Left ventricle myocardium superior (tissue), 1 donor: ENCODE measurements at regions not wholly inside any gene's neighbourhood (a gene's known extent, or its start where the extent isn't known, plus 50 kb on each side); places are given as distances from the start of the nearest gene placed in this dataset.

Experiments
- ATAC-seq: fragments of 200-7000 bp; cut with Tn5 transposase; one replicate; pipeline ENCODE4 v1.9.1; 2020; ENCODE audit warnings: mild to moderate bottlenecking, moderate library complexity
- DNase-seq: peaks from one replicate; pipeline ENCODE4 v3.0.0-alpha.2; 2020
- intact Hi-C: fragments of 100-400 bp; cut with micrococcal nuclease; formaldehyde crosslinking; loops from one replicate; pipeline ENCODE4 v1.11.0; 2022
- donor health status: DM: no; HTN: yes; CAD: no; lungs with severe emphysema.

- intact Hi-C loops = no loop called here
- DNase-seq = no peak
- no peak for ATAC-seq
These were observed 782.4 kb downstream of the BRD1 start for GRCh38 chr22:49045276-49045675.

- DNase-seq (no peak), ATAC-seq (no peak)
- intact Hi-C loops = no loop called here
These were observed 782.9 kb downstream of the BRD1 start for GRCh38 chr22:49044776-49045175.

GRCh38 chr22:49044091-49044490, 783.6 kb downstream of the BRD1 start:
- intact Hi-C loops = no loop called here
- no peak for DNase-seq
- no peak for ATAC-seq

- intact Hi-C loops = no loop called here
- DNase-seq (no peak), ATAC-seq (no peak)
These were observed 784.5 kb downstream of the BRD1 start for GRCh38 chr22:49042877-49043859.

GRCh38 chr22:49042066-49042465, 785.6 kb downstream of the BRD1 start:
- intact Hi-C loops = no loop called here
- no peak for DNase-seq
- no peak for ATAC-seq

- DNase-seq (no peak), ATAC-seq (no peak)
- intact Hi-C loops = no loop called here
These were observed 786.8 kb downstream of the BRD1 start for GRCh38 chr22:49040754-49041467.

- ATAC-seq (no peak), DNase-seq (no peak)
- intact Hi-C loops = no loop called here
These were observed 787.6 kb downstream of the BRD1 start for GRCh38 chr22:49040111-49040510.

- ATAC-seq = no peak
- no peak for DNase-seq
- intact Hi-C loops = no loop called here
These were observed 788.0 kb downstream of the BRD1 start for GRCh38 chr22:49039625-49040024.

- DNase-seq (no peak), ATAC-seq (no peak)
- intact Hi-C loops = no loop called here
These were observed 789.9 kb downstream of the BRD1 start for GRCh38 chr22:49037701-49038245.

- intact Hi-C loops = no loop called here
- no peak for DNase-seq
These were observed 791.2 kb downstream of the BRD1 start for GRCh38 chr22:49036513-49036912.

GRCh38 chr22:49035818-49036457, 791.7 kb downstream of the BRD1 start:
- intact Hi-C loops = no loop called here
- DNase-seq (no peak), ATAC-seq (no peak)

More at GRCh38 chr22:49036513-49036912, 791.2 kb downstream of the BRD1 start:
- ATAC-seq = no peak

GRCh38 chr22:49034836-49035817, 792.5 kb downstream of the BRD1 start:
- intact Hi-C loops = no loop called here
- DNase-seq = no peak
- ATAC-seq = no peak

- peak; percentile 7 for DNase-seq
These were observed 794.1 kb downstream of the BRD1 start for GRCh38 chr22:49033616-49034015.

GRCh38 chr22:49032821-49033220, 794.9 kb downstream of the BRD1 start:
- intact Hi-C loops = no loop called here
- no peak for ATAC-seq
- no peak for DNase-seq

More at GRCh38 chr22:49033616-49034015, 794.1 kb downstream of the BRD1 start:
- no peak for ATAC-seq
- intact Hi-C loops = no loop called here

GRCh38 chr22:49031746-49032330, 795.8 kb downstream of the BRD1 start:
- intact Hi-C loops = no loop called here
- DNase-seq (no peak), ATAC-seq (no peak)

GRCh38 chr22:49028111-49028510, 799.6 kb downstream of the BRD1 start:
- DNase-seq (peak; percentile 8), ATAC-seq (no peak)
- intact Hi-C loops = no loop called here

- ATAC-seq = no peak
- peak; percentile 6 for DNase-seq
- intact Hi-C loops = no loop called here
These were observed 800.4 kb downstream of the BRD1 start for GRCh38 chr22:49027368-49027670.
